Testis (tissue), 2 donors: ENCODE measurements at regions not wholly inside any gene's neighbourhood (a gene's known extent, or its start where the extent isn't known, plus 50 kb on each side); places are given as distances from the start of the nearest gene placed in this dataset.

Experiments used
- CTCF ChIP-seq, 3 experiments: fragments of 450-650 bp in 2 of 3; fragments of 200-600 bp in 1 of 3; sonication (generic) in 1 of 3; IDR thresholded peaks; one replicate each; pipeline ENCODE4 v1.5.1; 2016 to 2019; ENCODE audit warnings: antibody characterized with exemption in 3 of 3, mild to moderate bottlenecking in 2 of 3, moderate library complexity in 1 of 3
- POLR2A ChIP-seq: fragments of 450-650 bp; IDR thresholded peaks from one replicate; pipeline ENCODE4 v1.6.1; 2017; ENCODE audit warnings: antibody characterized with exemption, mild to moderate bottlenecking, moderate library complexity

GRCh38 chr2:60230037-60230436 lies 323.4 kb downstream of the BCL11A start:
- no peak for TF ChIP-seq CTCF (IDR thresholded peaks at IDR 0.05)
- TF ChIP-seq POLR2A, result no peak
